HG02973 (cell line): ENCODE measurements at regions not wholly inside any gene's neighbourhood (a gene's known extent, or its start where the extent isn't known, plus 50 kb on each side); places are given as distances from the start of the nearest gene placed in this dataset.

Source experiments
- ATAC-seq: cut with Tn5 transposase; IDR thresholded peaks from one replicate; pipeline ENCODE4 v1.9.1; 2021; ENCODE audit warnings: moderate library complexity; ENCODE audit not compliant: unreplicated experiment

DNA sequence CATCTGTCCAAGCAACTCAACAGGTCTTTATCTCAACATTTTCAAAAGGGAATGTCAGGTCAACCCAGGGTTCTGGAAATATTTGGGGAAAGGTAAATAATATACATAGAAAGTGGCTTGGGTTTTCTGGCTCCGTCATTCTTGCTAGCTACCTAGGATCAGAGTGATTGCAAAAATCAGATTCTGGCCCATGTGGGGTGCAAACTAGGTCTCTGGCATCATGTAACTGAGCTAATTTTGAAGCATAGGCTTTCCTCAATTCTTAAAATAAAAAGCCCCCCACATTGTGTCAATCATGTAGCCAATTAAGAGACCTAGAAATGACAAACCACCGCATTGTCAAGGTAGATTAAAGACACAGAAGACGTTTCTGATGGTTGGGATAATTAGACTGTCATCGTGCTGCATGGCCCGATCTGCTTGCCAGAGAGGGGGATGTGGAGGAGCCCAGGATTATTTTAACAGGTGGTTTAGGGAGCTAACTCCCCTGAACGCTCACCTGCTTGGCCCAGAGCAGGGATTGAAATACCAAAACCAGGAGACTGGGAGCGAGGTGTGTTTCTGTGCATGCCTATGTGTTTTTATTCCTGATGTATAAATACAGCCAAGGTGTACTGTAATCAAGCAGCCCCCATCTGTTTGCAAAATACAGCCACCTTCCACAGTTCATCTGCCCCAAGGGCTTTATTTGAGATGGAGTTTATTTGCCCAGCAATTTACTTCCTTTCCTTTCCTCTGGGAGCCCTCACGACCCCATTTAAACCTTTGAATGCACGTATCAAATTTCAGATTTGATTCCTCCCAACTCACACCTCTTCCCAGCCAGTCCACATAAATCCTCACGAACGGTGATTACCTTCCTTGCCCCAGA, 189.5 kb downstream of the TTC8 start:
- ATAC-seq = no peak

- no peak for ATAC-seq
These were observed 190.1 kb downstream of the TTC8 start for GRCh38 chr14:89014569-89014850.

DNA sequence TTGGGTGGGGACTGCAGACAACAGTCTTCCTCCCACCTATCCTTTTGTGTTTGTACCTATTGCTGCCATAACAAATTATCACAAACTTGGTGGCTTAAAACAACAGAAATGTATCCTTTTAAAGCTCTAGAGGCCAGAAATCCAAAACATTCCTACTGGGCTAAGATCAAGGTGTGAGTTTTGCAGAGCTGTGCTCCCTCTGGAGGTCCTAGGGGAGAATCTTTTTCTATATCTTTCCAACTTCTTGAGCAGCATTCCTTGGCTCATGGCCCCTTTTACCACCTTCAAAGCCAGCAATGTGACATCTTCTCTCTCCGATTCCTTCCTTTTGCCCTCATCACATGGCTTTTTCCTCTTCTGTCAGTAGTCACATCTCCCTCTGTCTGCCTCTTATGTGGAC, 190.6 kb downstream of the TTC8 start:
- no peak for ATAC-seq

- ATAC-seq = no peak
These were observed 193.0 kb downstream of the TTC8 start for GRCh38 chr14:89017417-89017816.

DNA sequence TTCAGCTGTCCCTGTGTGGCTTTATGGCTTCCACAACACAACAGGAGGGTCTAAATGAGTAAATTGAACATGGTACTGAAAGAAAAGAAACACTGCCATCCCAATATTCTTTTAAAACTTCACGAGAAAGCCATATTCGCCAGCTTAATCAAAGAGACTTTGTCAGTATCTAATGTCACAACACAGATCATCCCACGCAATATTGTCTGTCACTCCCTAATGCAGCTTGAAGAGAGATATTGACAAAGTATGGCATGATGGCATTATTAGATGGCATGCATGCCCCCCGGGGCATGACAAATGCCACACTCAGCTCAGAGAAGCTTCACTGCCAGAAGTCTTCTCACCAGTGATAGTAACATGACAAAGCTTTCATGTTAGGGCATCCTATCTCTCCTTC, 197.8 kb downstream of the TTC8 start:
- no peak for ATAC-seq

- no peak for ATAC-seq
These were observed 200.2 kb downstream of the TTC8 start for GRCh38 chr14:89024691-89025090.

DNA sequence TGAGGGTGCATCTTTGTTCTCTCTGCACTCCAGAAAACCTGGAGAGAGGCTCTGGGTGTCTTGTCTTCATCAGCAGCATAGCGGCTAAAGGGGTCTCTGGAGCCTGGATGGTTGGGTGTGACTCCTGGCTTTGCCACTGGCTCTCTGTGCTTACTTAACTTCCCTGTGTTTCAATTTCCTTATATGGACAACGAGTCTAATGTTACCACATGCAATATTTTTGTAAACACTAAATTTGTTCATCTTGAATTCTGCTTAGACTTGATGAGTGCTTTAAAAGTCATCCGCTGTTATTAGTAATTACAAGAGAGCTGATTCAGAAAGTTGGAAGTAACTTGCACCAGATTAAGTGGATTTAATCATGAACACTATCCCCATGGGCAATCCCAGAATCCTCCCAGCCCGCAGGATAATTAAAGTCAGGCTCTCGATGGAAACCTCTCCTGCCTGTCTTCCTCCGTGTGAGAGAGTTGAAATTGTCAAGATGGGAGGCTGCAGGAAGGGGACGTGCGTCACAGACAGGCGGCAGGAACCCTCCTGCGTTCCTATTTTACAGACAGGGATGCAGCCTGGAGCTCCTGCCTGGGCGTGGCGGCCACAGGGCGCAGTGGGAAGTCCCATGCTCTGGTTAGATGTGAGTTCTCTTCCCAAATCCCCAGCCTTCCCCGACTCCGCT, 201.2 kb downstream of the TTC8 start:
- no peak for ATAC-seq

DNA sequence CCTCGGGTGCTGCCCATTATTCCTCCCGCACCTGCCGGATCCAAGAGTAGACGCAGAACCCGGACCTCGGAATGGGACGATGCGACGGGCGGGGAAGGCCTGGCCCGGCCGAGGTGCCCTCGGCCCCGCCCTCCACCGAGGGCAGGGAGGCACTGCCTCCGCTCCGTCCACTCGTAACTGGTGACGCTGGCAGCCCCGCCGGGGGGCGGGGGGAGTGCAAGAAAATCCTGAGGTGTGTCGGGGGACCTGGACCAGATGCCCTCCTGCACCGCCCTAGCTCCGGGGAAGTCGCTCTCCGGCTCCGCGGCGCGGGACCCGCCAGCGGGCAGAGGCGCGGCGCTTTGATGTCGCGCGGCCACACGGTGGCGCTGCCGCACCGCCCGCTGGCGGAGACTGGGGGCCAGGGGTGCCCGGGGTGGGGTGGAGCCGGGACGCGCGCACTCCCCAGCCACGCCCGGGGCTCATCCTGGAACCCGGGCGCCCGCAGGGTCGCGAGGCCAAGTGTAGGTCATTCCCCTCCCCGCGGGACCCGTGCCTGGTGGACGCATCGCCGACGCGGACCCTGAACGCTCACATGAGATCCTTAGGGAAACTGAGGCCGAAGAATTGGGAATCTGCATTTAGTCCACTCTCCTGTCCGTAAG, 202.8 kb downstream of the TTC8 start:
- peak; percentile 88 for ATAC-seq

DNA sequence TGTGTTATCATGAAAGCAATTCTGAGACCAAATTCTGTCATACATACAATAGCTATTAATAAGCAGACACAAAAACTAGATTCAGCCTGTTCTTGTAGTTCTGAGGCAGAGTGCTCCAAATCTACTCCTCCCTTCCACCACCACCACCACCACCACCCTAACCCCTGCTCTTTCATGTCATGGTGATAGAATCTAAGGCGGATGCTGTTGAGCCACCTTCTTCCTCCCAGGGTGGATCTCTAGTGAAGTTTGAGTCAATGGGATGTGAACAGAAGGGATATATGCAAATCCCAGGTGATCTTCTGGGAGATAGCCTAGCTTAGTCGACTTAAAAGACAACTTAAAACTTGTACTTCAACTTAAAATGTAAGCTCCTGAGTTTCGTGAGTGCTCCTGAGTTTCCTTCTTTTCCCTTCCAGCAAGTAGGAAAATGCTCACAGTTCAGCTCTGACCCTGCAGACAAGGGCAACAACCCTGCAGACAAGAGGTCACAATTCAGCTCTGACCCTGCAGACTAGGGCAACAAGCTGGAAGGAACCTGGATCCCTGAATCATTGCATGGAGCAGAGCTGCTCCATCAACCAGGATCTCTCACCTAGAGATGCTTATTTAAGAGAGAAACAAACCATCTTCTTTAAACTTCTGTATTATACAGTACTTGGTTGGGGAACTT, 204.1 kb downstream of the TTC8 start:
- ATAC-seq = no peak

DNA sequence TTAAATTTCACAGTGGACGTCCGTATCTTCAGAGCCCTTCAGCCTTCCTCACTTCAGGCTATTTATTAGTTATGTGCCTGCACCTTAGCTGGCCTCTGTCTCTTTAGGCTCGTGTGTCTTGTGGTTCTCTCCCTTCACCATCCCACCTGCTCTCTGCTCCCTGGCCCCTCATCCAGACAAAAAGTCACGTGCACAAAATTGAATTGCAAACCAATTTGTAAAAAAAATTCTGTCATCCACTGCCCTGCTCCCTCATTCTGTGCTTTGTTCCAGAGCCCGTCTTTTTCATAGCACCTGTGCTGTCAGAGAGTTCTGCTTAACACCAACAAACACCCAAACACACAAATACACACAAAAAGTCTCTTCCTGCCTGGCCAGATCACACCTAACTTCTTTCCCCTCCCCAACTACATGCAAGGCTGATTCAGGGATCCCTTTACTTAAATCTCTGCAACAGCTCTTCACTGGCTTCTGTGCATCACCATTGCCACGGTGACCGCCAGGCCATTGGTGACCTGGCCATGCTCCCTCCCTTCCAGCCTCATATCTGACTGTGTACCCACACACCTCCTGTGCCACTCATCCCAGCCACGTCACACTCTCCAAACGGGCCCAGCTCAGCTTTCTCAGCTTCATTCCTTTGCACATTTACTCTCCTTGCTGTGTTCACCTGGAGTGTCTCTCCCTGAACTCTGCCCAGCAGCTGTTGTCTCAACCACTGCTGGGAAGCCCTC, 205.7 kb downstream of the TTC8 start:
- no peak for ATAC-seq

DNA sequence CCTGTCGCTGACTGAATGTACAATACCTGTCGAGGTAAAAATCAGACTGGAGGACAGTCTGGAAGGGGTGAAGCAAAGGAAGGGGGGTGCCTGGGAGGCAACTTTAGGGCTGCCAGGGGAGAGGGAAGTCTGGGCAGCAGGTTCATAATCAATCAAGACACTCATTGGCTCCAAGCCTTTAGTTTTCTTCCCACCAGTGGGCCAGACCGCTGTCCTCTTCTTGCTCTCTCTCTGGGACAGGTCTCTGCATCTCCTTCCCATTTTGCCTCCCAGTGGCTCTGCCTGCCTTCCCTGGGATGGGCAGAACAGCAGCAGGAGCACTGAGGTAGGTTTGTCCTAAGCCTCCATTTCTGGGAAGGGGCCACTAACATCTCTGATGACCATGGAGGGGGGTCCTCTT, 206.5 kb downstream of the TTC8 start:
- no peak for ATAC-seq

- no peak for ATAC-seq
These were observed 207.7 kb downstream of the TTC8 start for GRCh38 chr14:89032086-89032649.

- ATAC-seq = no peak
These were observed 209.3 kb downstream of the TTC8 start for GRCh38 chr14:89033756-89034155.

GRCh38 chr14:89036371-89036770, 211.9 kb downstream of the TTC8 start:
- no peak for ATAC-seq

- ATAC-seq = no peak
These were observed 212.6 kb downstream of the TTC8 start for GRCh38 chr14:89037065-89037464.

DNA sequence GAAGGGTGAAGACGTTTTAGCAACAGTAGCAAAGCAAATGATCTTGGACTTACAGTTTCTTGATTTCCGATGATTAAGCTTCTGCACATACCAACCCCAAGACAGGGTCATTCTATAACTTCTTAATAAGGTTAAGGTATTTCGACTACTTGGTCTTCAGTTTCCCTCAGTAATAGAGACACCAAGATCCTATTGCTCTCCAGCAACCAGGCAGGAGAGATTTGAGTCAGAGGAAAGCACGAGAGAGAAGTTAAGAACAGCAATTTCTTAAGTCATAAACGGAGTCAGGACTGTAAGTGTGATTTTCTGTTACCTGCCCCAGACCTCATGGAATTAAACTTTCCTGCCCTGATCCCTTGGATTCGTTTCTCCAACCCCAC, 215.6 kb downstream of the TTC8 start:
- ATAC-seq = peak; percentile 23

DNA sequence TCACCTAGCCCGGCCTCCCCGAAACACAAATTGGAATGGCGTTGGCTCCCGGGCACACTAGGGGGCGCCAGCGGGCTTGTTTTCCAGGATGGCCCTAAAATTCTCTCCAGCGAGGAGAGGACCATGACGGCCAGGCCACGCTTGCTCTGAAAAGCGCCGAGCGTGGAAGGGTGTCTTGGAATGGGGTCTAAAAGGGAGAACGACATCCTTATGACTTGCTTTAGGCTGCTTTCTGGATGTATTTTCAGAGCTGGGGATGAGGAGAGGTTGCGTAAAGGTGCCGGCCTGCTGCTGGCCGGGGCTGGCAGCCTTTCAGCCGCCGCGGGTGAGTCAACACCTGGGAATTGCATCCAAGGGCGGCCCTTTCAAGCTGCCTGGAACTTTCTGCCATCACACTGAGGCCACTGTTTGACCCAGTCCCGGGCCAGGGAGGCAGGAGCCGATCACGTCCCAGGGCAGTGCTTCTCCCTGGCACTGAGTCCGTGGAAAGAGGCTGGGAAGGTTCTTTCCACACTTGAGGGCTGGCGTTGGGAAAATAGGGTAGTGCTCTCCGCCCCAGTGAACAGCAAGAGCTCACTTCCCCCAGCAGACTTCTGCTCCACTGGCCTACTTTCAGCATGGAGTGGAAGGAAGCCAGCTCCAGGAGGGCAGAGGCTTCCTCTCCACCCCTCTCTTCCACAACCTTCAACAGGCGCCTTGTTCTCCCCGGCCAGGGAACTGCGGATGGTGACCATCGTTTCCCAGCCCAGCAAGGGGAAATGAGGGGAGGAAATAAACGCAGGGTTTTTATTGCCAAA, 216.2 kb downstream of the TTC8 start:
- ATAC-seq = peak; percentile 71

DNA sequence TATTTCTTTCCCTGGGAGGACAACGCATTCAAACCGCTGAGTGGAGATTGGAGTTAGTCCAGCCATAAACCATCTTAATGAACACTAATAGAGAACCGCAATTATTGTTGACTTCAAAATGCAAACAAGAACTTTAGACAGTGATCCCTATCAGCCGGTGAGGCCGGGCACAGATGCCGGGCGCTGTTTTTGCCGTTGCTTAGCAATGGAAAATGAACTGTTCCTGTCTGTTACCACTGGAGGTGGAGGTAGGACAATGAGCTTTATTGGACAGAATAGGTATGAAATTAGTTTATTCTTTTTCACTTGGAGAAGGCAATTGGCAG, 216.8 kb downstream of the TTC8 start:
- ATAC-seq = no peak

DNA sequence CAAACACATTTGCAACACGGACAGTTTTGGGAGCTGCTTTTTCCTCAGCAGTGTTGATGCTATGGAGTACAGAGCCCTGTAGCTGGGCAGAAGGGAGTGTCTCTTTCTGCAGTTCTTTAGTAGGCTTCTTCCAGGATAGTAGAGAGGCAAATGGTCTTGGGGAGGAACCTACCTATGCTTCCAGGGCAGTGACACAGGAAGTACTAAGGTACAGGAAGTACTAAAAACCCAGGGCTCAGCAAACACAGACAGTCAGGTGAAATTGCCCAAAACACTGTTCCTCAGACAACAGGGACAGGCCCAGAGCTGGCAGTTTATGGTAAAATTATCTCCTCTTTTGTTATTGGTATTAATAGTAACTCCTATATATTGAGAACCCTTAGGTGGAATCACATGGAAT, 217.6 kb downstream of the TTC8 start:
- ATAC-seq = no peak

GRCh38 chr14:89053303-89053702, 228.9 kb downstream of the TTC8 start:
- ATAC-seq = no peak
